Activated effector memory CD4-positive, alpha-beta T cell treated with anti-CD3 and anti-CD28 coated beads, Interleukin-2, amount 50 U/mL, for 16 hours (primary cell): ENCODE measurements at regions not wholly inside any gene's neighbourhood (a gene's known extent, or its start where the extent isn't known, plus 50 kb on each side); places are given as distances from the start of the nearest gene placed in this dataset.

Experiments used
- DNase-seq: peaks from one replicate; pipeline ENCODE4 v3.0.0-alpha.2; 2020

- no peak for DNase-seq
Measured at GRCh38 chr16:49121636-49122035, 160.0 kb downstream of the CBLN1 start.

- no peak for DNase-seq
Measured at GRCh38 chr16:49120631-49121030, 161.0 kb downstream of the CBLN1 start.

- no peak for DNase-seq
Measured at GRCh38 chr16:49116873-49117272, 164.8 kb downstream of the CBLN1 start.

- no peak for DNase-seq
Measured at GRCh38 chr16:49115956-49116355, 165.7 kb downstream of the CBLN1 start.

- no peak for DNase-seq
Measured at GRCh38 chr16:49112754-49113153, 168.9 kb downstream of the CBLN1 start.

- no peak for DNase-seq
Measured at GRCh38 chr16:49111351-49111750, 170.3 kb downstream of the CBLN1 start.

GRCh38 chr16:49108611-49109010 lies 173.0 kb downstream of the CBLN1 start:
- no peak for DNase-seq

GRCh38 chr16:49103298-49103697 lies 178.3 kb downstream of the CBLN1 start:
- DNase-seq = no peak

GRCh38 chr16:49101997-49102396 lies 179.6 kb downstream of the CBLN1 start:
- no peak for DNase-seq

GRCh38 chr16:49100366-49100765 lies 181.3 kb downstream of the CBLN1 start:
- DNase-seq = no peak

- DNase-seq = no peak
Measured at GRCh38 chr16:49097964-49098363, 183.7 kb downstream of the CBLN1 start.

- DNase-seq = no peak
Measured at GRCh38 chr16:49096176-49096945, 185.3 kb downstream of the CBLN1 start.

GRCh38 chr16:49095539-49095938 lies 186.1 kb downstream of the CBLN1 start:
- DNase-seq = no peak

- no peak for DNase-seq
Measured at GRCh38 chr16:49094471-49094870, 187.2 kb downstream of the CBLN1 start.

- no peak for DNase-seq
Measured at GRCh38 chr16:49093939-49094338, 187.7 kb downstream of the CBLN1 start.

- DNase-seq = no peak
Measured at GRCh38 chr16:49092704-49093103, 188.9 kb downstream of the CBLN1 start.

GRCh38 chr16:49089533-49089932 lies 192.1 kb downstream of the CBLN1 start:
- no peak for DNase-seq

- no peak for DNase-seq
Measured at GRCh38 chr16:49089039-49089438, 192.6 kb downstream of the CBLN1 start.

GRCh38 chr16:49085686-49086085 lies 196.0 kb downstream of the CBLN1 start:
- no peak for DNase-seq

GRCh38 chr16:49084628-49085390 lies 196.8 kb downstream of the CBLN1 start:
- no peak for DNase-seq

- DNase-seq = no peak
Measured at GRCh38 chr16:49081554-49081953, 200.1 kb downstream of the CBLN1 start.

- no peak for DNase-seq
Measured at GRCh38 chr16:49081086-49081485, 200.6 kb downstream of the CBLN1 start.

- DNase-seq = no peak
Measured at GRCh38 chr16:49078571-49078970, 203.1 kb downstream of the CBLN1 start.

GRCh38 chr16:49078104-49078503 lies 203.5 kb downstream of the CBLN1 start:
- DNase-seq = no peak
